ENCODE measurements at regions not wholly inside any gene's neighbourhood (a gene's known extent, or its start where the extent isn't known, plus 50 kb on each side); places are given as distances from the start of the nearest gene placed in this dataset.

GRCh38 chr9:16025627-16026026, 472.8 kb downstream of the CCDC171 start:
- DNase-seq (ENCODE audit: low spot score): no peak

- DNase-seq (ENCODE audit: low spot score): no peak
Observed at GRCh38 chr9:16026886-16027285, 474.0 kb downstream of the CCDC171 start.

DNA sequence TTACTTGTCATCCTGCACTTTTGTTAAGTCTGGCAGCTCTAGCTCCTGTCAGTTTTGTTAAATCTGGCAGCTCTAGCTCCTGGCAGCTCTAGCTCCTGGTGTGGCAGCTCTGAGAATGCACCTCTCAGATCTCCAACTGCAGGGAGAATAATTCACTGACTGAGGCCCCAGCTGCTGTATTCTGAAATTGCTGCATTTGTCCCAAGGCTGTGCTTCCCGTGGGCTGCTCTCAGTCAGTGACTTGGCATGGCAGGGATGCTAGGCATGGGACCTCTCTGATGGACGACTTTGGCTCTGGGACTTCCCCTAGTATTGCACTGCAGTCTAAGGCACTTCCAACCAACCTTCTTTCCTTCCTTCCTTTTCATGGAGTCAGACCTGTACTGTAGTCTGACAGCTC, 475.7 kb downstream of the CCDC171 start:
- no peak for DNase-seq (ENCODE audit: low spot score)

DNA sequence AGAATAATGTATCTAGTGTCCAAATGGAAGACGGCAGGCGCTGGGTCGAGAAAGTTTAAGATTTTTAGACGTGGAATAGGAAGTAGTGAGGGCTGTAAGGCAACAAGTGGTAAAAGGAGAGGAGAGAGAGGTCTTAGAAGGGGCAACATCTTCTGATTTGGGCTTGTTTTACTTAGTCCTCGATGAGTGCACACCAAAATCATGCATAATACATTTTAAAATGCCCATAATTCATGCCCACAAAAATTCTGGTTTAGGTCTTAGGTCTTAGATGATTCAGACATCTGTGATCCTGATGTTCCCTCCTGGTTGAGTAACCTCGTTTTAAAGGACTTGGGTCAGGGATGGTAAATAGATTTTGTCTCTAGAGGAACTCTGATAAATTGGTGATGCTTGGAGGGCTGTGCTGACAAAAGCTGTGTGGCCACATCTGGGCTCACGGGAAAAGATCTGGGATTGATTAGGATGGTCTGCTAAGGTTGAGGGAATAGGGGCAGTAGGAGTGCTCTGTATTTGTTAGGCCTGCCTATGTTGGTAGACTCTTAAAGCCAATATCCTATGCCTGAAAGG, 476.3 kb downstream of the CCDC171 start:
- DNase-seq (ENCODE audit: low spot score): no peak

- no peak for DNase-seq (ENCODE audit: low spot score)
Observed at GRCh38 chr9:16029796-16030363, 477.0 kb downstream of the CCDC171 start.

DNA sequence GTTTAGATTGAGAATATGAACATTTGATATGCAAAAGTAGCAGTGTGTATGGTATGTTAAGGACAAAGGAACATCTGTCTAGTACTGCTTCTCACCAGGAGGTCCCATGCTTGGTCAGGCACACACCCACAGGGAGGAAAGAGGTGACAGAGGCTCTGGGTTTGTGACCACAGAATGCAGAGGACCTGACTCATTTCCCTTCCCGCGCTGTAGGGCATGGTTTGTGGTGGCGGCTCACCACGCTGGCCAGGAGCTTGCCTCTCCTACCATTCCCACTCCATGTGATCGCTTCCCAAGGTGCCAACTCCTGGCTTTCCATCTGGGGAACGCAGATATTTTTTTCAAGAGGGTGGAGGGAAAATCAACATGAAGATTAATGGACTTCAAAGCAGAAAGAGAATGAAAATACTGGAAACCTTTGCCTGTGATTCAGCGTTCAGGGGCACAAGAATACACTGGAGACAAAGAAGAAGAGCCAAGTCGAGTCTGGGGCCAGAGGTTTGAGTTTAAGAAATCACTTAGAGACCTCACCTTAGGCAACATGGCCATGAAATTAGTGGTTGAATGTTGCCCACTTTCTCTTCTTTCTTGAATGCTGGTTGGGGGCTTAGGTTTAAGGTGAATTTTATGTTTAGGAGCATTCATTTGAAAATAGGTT, 477.8 kb downstream of the CCDC171 start:
- DNase-seq (ENCODE audit: low spot score): no peak

DNA sequence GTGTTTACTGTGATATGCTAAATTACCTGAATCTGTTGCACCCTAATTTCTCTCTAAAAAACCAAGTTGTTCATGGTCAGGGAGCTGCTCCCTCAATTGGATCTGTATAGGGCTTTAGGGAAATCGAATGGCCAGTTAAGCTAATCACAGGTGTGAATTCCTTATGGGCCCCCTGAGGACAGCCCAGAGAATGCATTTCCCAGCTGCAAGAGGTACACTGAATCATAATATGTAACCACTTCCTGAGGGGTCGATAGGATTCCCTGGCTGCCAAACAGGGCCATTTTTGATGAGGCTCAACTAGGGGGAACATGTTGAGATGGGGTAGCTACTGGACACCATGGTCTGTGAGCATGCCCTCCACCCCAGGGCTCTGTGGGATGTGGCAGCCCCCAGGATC, 478.6 kb downstream of the CCDC171 start:
- no peak for DNase-seq (ENCODE audit: low spot score)

DNA sequence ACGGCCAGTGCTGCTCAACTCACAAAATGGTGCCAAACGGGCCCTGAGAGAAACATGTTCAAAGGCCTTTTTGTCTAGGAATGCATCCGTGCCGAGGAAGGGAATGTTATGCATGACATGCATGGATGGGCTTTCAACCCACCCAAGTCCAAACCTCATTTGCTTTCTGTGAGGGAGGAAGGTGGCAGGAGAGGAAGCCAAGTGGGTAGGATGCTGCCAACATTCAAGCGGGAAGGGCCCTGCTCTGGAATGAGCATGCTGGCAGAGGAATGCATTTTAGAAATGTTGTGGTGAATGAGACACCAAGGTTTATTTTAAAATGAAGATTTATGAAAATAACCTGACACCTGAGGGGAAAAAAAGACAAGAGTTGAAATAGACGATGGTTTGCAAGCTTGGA, 479.1 kb downstream of the CCDC171 start:
- no peak for DNase-seq (ENCODE audit: low spot score)

GRCh38 chr9:16032799-16033198, 480.0 kb downstream of the CCDC171 start:
- DNase-seq (ENCODE audit: low spot score): no peak

DNA sequence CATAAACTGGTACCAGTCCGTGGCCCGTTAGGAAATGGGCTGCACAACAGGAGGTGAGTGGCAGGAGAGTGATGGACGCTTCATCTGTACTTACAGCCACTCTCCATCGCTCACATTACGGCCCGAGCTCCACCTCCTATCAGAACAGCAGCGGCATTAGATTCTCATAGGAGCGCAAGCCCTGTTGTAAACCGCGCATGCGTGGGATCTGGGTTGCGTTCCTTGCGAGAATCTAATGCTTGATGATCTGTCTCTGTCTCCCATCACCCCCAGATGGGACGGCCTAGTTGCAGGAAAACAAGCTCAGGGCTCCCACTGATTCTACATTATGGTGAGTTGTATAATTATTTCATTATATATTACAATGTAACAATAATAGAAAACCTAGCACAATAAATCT, 480.4 kb downstream of the CCDC171 start:
- no peak for DNase-seq (ENCODE audit: low spot score)

DNA sequence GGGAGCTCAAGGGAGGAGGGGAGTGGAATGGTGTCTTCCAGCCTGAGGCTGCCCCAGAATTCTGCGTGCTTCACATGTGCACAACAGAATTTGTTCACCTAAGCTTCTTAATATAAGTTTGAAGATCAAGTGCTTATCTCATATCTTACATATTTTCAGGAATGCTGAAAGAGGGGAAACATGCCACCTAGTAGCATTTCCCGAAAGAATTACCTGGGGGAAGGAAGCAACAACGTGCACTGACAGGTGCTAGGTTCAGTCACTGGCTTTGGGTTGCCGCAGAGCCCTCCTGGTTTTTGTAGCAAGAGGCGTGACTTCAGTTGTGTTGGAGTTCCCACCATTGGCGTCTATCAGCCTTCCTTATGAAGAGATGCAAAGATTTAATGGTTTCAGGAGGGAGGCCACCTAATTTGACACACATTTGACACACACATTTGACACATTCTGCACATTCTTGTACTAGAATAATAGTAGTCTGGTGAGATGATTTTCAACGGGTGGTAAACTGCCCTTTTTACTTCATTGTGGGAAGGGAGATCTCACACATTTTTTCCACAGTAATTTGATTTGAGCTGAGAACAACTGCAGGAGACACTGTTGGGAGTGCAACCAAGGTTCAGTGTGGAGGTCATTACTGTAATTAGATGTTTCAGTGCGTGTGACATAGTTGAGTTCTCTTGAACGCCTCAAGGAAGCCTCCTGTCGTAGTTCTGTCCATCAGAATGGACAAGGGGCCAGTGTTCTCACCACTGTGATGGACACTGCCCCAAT, 481.3 kb downstream of the CCDC171 start:
- DNase-seq (ENCODE audit: low spot score): no peak

GRCh38 chr9:16039218-16039987, 486.6 kb downstream of the CCDC171 start:
- no peak for DNase-seq (ENCODE audit: low spot score)

GRCh38 chr9:16039988-16040761, 487.3 kb downstream of the CCDC171 start:
- DNase-seq (ENCODE audit: low spot score): no peak

- no peak for DNase-seq (ENCODE audit: low spot score)
Observed at GRCh38 chr9:16043756-16044578, 491.1 kb downstream of the CCDC171 start.

DNA sequence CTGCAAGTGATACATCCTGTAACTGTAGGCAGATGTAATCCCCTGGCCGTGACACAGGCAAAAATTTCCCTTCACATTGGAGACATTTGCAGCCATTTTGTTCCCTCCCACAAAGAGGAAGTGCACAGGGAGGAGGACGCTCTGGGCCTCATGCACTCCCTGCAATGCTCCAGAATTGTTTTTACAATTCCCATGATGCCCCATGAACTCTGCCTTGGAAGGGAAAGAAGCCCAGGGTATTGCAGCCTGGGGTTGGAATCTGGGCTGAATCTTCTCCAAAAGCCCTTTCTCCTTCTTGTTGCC, 491.7 kb downstream of the CCDC171 start:
- DNase-seq (ENCODE audit: low spot score): no peak

DNA sequence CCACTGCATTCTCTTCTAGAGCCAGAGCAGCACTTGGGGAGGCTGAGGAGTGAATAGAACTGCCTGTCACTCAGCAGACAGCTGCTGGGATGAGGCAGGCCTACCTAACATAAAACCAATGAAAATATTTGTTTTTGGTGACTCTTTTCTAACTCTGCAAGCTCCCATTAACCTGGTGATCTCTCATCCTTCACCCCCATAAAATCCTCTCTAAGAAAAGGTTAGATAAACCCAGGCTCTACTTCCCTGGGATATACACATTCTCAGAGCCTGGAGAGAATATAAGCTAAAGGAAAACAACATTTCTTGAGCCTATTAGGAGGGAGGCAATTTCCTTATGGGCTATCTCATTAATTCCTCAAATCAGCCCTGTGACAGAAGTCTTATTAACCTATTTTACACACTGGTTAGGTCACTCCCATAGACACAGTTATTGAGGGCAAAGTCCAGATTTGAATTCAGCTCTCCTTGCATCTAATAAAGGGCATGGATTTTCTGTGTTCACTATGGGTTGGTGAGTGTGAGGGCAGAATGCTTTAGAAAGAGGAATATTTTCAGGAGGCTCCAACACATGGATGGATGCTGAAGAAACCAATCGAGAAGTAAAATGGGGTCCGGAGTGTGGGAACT, 492.9 kb downstream of the CCDC171 start:
- no peak for DNase-seq (ENCODE audit: low spot score)

DNA sequence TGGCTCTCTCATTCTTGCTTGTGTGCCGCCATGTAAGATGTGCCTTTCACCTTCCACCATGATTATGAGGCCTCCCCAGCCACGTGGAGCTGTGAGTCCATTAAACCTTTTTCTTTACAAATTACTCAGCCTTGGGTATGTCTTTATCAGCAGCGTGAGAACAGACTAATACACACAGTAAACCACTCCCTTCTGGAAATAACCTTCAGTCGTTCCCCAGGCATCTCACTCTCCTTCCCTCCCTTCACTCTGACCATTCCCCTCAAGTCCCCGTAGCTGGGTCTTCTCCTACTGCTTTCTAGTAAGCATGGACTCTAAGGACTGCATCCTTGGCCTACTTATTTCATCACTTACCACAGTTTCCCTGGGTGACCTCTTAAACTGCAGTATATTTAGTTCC, 493.9 kb downstream of the CCDC171 start:
- DNase-seq (ENCODE audit: low spot score): no peak

- no peak for DNase-seq (ENCODE audit: low spot score)
Observed at GRCh38 chr9:16048129-16048528, 495.3 kb downstream of the CCDC171 start.

GRCh38 chr9:16052146-16052545, 499.3 kb downstream of the CCDC171 start:
- no peak for DNase-seq (ENCODE audit: low spot score)

DNA sequence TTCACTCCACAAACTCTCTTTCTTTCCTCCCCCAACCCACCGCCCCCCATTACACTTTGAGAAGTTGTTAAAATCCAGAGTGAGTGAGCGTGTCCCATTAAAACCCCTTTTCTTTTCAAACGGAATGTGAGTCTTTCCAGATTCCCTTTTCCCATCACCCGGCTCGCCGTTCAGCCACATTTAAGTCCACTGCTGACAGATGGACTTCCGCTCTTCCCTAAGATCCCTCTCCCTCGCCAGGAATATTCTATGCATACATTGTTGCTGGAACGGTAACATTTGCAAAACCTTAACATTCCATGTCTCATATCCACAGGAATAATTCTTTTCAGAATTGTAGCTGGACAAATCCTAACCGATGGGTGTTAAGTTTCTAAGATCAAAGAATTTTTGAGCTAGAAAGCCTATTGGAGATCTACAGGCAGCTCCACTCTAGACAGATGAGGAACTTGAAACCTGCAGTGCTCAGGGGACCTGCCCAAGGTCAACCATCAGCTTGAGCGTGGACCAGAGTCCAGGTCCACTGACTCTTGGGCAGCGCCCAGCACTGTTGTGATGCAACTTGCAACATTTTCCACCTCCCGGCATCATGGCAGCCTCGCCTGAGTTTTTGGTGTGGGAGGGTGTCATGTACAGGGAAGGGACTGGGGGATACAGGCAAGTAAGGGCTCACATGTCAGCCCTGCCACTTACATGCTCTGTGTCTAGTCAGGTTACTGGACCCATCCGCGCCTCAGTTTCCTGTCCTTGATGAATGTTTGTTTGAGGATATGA, 500.1 kb downstream of the CCDC171 start:
- DNase-seq (ENCODE audit: low spot score): no peak
